ENCODE measurements at regions not wholly inside any gene's neighbourhood (a gene's known extent, or its start where the extent isn't known, plus 50 kb on each side); places are given as distances from the start of the nearest gene placed in this dataset.

DNA sequence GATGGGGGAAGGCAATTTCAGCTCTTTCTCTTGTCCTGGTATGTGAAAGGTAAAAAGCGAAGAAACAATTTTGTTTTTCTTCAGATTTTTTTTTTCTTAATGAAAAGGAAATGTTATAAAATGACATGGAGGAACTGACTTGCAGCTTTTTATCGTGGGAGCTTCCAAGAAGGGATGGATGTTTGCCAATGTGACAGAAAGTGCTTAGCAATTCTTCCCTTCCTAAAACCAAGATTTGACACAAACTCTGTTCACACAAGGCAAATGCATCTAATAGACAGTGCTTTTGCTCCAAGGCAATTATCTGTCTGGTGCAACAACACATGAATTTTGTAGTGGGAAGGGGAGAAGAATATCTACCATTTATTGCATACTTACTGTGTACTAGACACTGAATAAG is 988.5 kb downstream of the CDH11 start:
- no peak for TF ChIP-seq POLR2A (IDR thresholded peaks at IDR 0.05)
- no peak for TF ChIP-seq EP300 (IDR thresholded peaks at IDR 0.05; ENCODE audit: low read depth)
- TF ChIP-seq, protein P1, sequence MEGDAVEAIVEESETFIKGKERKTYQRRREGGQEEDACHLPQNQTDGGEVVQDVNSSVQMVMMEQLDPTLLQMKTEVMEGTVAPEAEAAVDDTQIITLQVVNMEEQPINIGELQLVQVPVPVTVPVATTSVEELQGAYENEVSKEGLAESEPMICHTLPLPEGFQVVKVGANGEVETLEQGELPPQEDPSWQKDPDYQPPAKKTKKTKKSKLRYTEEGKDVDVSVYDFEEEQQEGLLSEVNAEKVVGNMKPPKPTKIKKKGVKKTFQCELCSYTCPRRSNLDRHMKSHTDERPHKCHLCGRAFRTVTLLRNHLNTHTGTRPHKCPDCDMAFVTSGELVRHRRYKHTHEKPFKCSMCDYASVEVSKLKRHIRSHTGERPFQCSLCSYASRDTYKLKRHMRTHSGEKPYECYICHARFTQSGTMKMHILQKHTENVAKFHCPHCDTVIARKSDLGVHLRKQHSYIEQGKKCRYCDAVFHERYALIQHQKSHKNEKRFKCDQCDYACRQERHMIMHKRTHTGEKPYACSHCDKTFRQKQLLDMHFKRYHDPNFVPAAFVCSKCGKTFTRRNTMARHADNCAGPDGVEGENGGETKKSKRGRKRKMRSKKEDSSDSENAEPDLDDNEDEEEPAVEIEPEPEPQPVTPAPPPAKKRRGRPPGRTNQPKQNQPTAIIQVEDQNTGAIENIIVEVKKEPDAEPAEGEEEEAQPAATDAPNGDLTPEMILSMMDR (IDR thresholded peaks at IDR 0.05): no peak

Measured in transverse colon (tissue), 3 donors.